ENCODE measurements at regions not wholly inside any gene's neighbourhood (a gene's known extent, or its start where the extent isn't known, plus 50 kb on each side); places are given as distances from the start of the nearest gene placed in this dataset.

DNA sequence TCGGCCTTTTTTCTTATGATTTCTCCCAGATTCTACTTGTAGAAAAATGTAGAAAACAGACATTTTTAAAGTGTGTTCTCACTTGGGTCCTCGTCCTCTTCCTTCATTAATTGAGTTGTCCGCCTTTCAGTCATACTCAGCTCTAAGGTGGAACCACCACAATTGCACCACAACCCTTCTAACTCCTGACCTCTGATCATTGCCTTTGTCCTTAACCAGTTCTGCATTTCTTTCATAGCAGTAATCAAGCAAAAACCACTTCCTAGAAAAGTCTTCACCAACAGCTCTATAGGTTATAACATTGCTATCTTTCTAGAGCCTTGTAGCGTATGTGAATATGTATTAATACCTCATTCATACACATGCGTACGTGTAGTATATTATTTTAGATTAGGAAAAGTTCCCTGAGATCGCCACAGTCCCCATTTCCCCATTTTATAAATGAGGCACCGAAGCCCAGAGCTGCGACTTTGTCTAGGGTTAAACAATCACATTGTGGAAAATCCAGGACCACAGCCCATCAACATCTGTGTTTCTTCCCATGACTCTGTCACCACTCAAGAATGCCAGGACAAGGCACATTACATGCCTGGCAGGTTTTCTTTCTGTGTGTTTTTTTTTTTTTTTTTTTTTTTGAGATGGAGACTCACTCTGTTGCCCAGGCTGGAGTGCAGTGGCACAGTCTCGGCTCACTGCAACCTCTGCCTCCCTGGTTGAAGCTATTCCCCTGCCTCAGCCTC, 175.5 kb downstream of the BTBD3 start:
- TF ChIP-seq ZFP30 (CRISPR knock-in tag; IDR thresholded peaks at IDR 0.05) (no peak), ARNTL (CRISPR knock-in tag; IDR thresholded peaks at IDR 0.05; ENCODE audit: borderline replicate concordance, low read depth) (no peak), ESRRG (CRISPR knock-in tag; IDR thresholded peaks at IDR 0.05) (no peak), ZNF565 (CRISPR knock-in tag; conservative IDR thresholded peaks at IDR 0.05; ENCODE audit: low read depth) (no peak), ZNF8 (CRISPR knock-in tag; IDR thresholded peaks at IDR 0.05) (no peak), RARB (CRISPR knock-in tag; IDR thresholded peaks at IDR 0.05) (no peak), ZNF70 (CRISPR knock-in tag; IDR thresholded peaks at IDR 0.05) (no peak), TOX (CRISPR knock-in tag; IDR thresholded peaks at IDR 0.05; ENCODE audit: borderline replicate concordance) (no peak), ZFP3 (CRISPR knock-in tag; IDR thresholded peaks at IDR 0.05) (no peak), SNAI2 (CRISPR knock-in tag; IDR thresholded peaks at IDR 0.05) (no peak), OSR1 (CRISPR knock-in tag; IDR thresholded peaks at IDR 0.05) (no peak)
- TF ChIP-seq, protein P1, sequence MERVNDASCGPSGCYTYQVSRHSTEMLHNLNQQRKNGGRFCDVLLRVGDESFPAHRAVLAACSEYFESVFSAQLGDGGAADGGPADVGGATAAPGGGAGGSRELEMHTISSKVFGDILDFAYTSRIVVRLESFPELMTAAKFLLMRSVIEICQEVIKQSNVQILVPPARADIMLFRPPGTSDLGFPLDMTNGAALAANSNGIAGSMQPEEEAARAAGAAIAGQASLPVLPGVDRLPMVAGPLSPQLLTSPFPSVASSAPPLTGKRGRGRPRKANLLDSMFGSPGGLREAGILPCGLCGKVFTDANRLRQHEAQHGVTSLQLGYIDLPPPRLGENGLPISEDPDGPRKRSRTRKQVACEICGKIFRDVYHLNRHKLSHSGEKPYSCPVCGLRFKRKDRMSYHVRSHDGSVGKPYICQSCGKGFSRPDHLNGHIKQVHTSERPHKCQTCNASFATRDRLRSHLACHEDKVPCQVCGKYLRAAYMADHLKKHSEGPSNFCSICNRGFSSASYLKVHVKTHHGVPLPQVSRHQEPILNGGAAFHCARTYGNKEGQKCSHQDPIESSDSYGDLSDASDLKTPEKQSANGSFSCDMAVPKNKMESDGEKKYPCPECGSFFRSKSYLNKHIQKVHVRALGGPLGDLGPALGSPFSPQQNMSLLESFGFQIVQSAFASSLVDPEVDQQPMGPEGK (CRISPR knock-in tag; IDR thresholded peaks at IDR 0.05; ENCODE audit: borderline replicate concordance): no peak
- TF ChIP-seq, protein P2, sequence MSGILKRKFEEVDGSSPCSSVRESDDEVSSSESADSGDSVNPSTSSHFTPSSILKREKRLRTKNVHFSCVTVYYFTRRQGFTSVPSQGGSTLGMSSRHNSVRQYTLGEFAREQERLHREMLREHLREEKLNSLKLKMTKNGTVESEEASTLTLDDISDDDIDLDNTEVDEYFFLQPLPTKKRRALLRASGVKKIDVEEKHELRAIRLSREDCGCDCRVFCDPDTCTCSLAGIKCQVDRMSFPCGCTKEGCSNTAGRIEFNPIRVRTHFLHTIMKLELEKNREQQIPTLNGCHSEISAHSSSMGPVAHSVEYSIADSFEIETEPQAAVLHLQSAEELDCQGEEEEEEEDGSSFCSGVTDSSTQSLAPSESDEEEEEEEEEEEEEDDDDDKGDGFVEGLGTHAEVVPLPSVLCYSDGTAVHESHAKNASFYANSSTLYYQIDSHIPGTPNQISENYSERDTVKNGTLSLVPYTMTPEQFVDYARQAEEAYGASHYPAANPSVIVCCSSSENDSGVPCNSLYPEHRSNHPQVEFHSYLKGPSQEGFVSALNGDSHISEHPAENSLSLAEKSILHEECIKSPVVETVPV (CRISPR knock-in tag; IDR thresholded peaks at IDR 0.05): no peak
- TF ChIP-seq, protein P3, sequence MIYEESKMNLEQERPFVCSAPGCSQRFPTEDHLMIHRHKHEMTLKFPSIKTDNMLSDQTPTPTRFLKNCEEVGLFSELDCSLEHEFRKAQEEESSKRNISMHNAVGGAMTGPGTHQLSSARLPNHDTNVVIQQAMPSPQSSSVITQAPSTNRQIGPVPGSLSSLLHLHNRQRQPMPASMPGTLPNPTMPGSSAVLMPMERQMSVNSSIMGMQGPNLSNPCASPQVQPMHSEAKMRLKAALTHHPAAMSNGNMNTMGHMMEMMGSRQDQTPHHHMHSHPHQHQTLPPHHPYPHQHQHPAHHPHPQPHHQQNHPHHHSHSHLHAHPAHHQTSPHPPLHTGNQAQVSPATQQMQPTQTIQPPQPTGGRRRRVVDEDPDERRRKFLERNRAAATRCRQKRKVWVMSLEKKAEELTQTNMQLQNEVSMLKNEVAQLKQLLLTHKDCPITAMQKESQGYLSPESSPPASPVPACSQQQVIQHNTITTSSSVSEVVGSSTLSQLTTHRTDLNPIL (CRISPR knock-in tag; IDR thresholded peaks at IDR 0.05; ENCODE audit: low read depth): no peak
